Activated T-helper 1 cell treated with anti-CD3 and anti-CD28 coated beads, Interleukin-2, amount 50 U/mL, for 16 hours (primary cell): ENCODE measurements at regions not wholly inside any gene's neighbourhood (a gene's known extent, or its start where the extent isn't known, plus 50 kb on each side); places are given as distances from the start of the nearest gene placed in this dataset.

Experiments
- DNase-seq, 2 donors: peaks; one replicate each; pipeline ENCODE4 v3.0.0-alpha.2; 2020; ENCODE audit warnings: low read depth in 1 of 2, low spot score in 1 of 2

GRCh38 chr4:13059019-13059418 is 425.1 kb downstream of the RAB28 start:
- DNase-seq: no peak

- no peak for DNase-seq
These were observed 427.4 kb downstream of the RAB28 start for GRCh38 chr4:13056630-13057189.

GRCh38 chr4:13054420-13054970 is 429.6 kb downstream of the RAB28 start:
- DNase-seq: no peak

GRCh38 chr4:13047591-13047990 is 436.5 kb downstream of the RAB28 start:
- DNase-seq: no peak

- no peak for DNase-seq
These were observed 447.3 kb downstream of the RAB28 start for GRCh38 chr4:13036841-13037240.

- no peak for DNase-seq
These were observed 451.2 kb downstream of the RAB28 start for GRCh38 chr4:13032936-13033335.

- DNase-seq: no peak
These were observed 459.7 kb downstream of the RAB28 start for GRCh38 chr4:13024147-13025105.

- no peak for DNase-seq
These were observed 476.2 kb downstream of the RAB28 start for GRCh38 chr4:13007802-13008470.

- no peak for DNase-seq
These were observed 490.2 kb downstream of the RAB28 start for GRCh38 chr4:12993923-12994322.

GRCh38 chr4:12987284-12987683 is 496.9 kb downstream of the RAB28 start:
- DNase-seq: no peak

GRCh38 chr4:12979797-12980196 is 504.3 kb downstream of the RAB28 start:
- DNase-seq: no peak

GRCh38 chr4:12978310-12978709 is 505.8 kb downstream of the RAB28 start:
- DNase-seq: no peak

- no peak for DNase-seq
These were observed 508.6 kb downstream of the RAB28 start for GRCh38 chr4:12975511-12975910.

- DNase-seq: no peak
These were observed 510.6 kb downstream of the RAB28 start for GRCh38 chr4:12973522-12973921.

GRCh38 chr4:12968345-12968744 is 515.8 kb downstream of the RAB28 start:
- no peak for DNase-seq

GRCh38 chr4:12966726-12967125 is 517.4 kb downstream of the RAB28 start:
- no peak for DNase-seq

GRCh38 chr4:12965334-12965733 is 518.8 kb downstream of the RAB28 start:
- no peak for DNase-seq

GRCh38 chr4:12963912-12964311 is 520.2 kb downstream of the RAB28 start:
- no peak for DNase-seq

- no peak for DNase-seq
These were observed 520.8 kb downstream of the RAB28 start for GRCh38 chr4:12963291-12963690.

GRCh38 chr4:12961713-12962112 is 522.4 kb downstream of the RAB28 start:
- no peak for DNase-seq

- DNase-seq: no peak
These were observed 525.7 kb downstream of the RAB28 start for GRCh38 chr4:12958436-12958835.

GRCh38 chr4:12957108-12957507 is 527.0 kb downstream of the RAB28 start:
- DNase-seq: no peak
